ENCODE measurements at regions not wholly inside any gene's neighbourhood (a gene's known extent, or its start where the extent isn't known, plus 50 kb on each side); places are given as distances from the start of the nearest gene placed in this dataset.

DNA sequence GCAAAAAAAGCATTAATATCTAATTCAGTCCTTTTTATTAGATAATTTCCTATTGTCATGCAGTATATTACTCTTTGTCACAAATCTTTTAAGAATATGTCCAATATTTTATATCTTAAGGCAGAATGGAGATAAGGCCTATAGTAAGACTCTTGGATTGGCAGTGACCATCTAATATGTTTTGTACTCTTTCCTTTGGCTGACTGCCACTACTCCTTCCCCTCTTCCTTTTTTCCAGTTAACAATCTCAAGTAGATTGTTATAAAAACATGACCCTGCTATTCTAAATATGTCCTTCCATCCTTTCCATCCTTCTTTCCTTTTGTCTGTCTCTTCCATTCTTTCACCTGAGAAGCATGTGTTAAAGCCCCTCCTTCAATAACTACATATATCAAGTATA, 92.8 kb upstream of the TMEM168 start:
- TF ChIP-seq CTCF (IDR thresholded peaks at IDR 0.05; ENCODE audit: low read depth, low read length), result no peak
- no peak overlapping the region for H3K4me3 ChIP-seq (replicated peaks in 1 of 2; ENCODE audit: low read depth in 2 of 2, low read length in 2 of 2)
- peak in 1 of 2 donors; percentile 33 for DNase-seq (ENCODE audit: low read depth in 2 of 2)

- no peak for TF ChIP-seq CTCF (IDR thresholded peaks at IDR 0.05; ENCODE audit: low read depth, low read length)
- H3K4me3 ChIP-seq (replicated peaks in 1 of 2; ENCODE audit: low read depth in 2 of 2, low read length in 2 of 2), result no peak overlapping the region
- DNase-seq (ENCODE audit: low read depth in 2 of 2), result no peak
Measured at GRCh38 chr7:112882511-112882910, 92.3 kb upstream of the TMEM168 start.

- DNase-seq (ENCODE audit: low read depth in 2 of 2), result no peak
- TF ChIP-seq CTCF (IDR thresholded peaks at IDR 0.05; ENCODE audit: low read depth, low read length), result no peak
- no peak overlapping the region for H3K4me3 ChIP-seq (replicated peaks in 1 of 2; ENCODE audit: low read depth in 2 of 2, low read length in 2 of 2)
Measured at GRCh38 chr7:112882022-112882421, 91.8 kb upstream of the TMEM168 start.

GRCh38 chr7:112880818-112881418, 90.7 kb upstream of the TMEM168 start:
- no peak overlapping the region for H3K4me3 ChIP-seq (replicated peaks in 1 of 2; ENCODE audit: low read depth in 2 of 2, low read length in 2 of 2)
- no peak for TF ChIP-seq CTCF (IDR thresholded peaks at IDR 0.05; ENCODE audit: low read depth, low read length)
- DNase-seq (ENCODE audit: low read depth in 2 of 2), result no peak

DNA sequence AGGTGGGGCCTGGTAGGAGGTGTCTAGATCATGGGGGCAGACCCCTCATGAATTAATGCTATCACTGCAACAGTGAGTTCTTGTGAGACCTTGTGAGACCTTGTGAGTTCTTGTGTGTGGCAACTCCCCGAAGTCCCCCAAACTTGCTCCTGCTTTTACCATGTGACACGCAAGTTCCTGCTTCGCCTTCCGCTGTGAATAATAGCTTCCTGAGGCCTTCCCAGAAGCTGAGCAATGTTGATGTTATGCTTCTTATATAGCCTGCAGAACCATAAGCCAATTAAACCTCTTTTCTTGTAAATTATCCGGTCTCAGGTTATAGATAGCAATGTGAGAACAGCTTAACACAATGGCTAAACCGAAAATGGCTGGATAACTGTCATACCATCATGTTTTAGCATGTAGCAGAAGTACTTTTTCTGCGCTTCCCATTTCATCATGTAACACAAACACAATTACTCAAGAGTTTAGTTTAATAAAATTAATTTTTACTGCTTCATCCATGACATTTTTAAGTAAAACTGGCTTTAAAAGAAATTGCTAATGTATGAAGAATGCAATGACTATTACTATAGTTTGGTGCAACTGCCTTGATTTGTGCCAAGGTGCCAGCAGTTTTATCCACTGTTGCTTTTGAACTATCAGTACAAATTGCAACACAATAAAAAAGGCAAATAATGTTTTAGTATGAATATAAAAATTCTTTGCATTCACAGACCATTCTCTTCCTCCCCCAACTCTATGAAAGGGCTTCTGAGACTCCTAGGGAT, 87.7 kb upstream of the TMEM168 start:
- TF ChIP-seq CTCF (IDR thresholded peaks at IDR 0.05; ENCODE audit: low read depth, low read length), result no peak
- no peak overlapping the region for H3K4me3 ChIP-seq (replicated peaks in 1 of 2; ENCODE audit: low read depth in 2 of 2, low read length in 2 of 2)
- DNase-seq (ENCODE audit: low read depth in 2 of 2), result peak; percentile 24 to 33

DNA sequence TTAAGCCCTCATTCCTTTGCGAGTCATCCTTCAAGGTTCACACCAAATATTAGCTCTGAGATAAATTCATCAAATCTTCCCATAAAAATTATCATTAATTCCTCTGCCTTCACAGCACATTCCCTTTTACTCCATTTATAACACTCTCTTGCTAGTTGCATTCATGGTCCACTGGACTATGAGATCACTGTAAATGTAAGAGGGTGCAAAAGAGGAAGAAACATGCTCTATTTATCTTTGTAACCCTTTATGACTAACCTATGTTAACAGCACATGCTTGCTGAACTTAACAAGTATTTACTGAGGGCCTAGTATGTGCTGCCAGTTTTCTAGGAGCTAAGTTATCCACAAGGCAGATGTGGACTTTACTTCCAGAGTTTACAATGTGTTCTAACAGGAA, 86.7 kb upstream of the TMEM168 start:
- TF ChIP-seq CTCF (IDR thresholded peaks at IDR 0.05; ENCODE audit: low read depth, low read length), result no peak
- peak in 1 of 2 donors; percentile 33 for DNase-seq (ENCODE audit: low read depth in 2 of 2)
- no peak overlapping the region for H3K4me3 ChIP-seq (replicated peaks in 1 of 2; ENCODE audit: low read depth in 2 of 2, low read length in 2 of 2)

All from cardiac fibroblast (primary cell).